HT-29 (cell line): ENCODE measurements at regions not wholly inside any gene's neighbourhood (a gene's known extent, or its start where the extent isn't known, plus 50 kb on each side); places are given as distances from the start of the nearest gene placed in this dataset.

Experiments
- DNase-seq: peaks from one replicate; pipeline ENCODE4 v3.0.0-alpha.2; 2015; ENCODE audit warnings: low spot score

- DNase-seq: no peak
Measured at GRCh38 chr13:84362777-84363176, 480.5 kb upstream of the SLITRK1 start.

GRCh38 chr13:84360822-84361221 is 478.5 kb upstream of the SLITRK1 start:
- DNase-seq: no peak

GRCh38 chr13:84358601-84359000 is 476.3 kb upstream of the SLITRK1 start:
- no peak for DNase-seq

DNA sequence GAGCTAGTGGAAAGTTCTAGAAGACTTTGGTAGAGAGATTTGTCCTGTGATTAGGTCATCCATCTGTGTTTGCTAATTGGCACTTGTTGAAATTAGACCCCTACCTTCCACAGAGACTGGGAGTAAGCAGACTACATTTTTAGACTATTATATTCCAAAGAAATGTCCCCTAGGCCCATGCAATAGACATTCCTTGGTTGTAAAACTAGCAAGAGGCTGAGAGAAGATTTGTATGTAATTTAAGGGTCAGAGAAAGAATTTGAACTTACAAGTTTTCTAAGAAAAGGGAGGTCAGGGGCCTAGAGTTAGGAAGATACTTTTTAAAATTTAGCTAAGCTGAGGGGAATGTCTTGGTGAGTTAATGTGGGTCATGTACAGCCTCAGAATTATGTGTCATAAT is 470.7 kb upstream of the SLITRK1 start:
- DNase-seq: no peak

GRCh38 chr13:84339456-84339855 is 457.2 kb upstream of the SLITRK1 start:
- no peak for DNase-seq

- DNase-seq: no peak
Measured at GRCh38 chr13:84332346-84332745, 450.1 kb upstream of the SLITRK1 start.

DNA sequence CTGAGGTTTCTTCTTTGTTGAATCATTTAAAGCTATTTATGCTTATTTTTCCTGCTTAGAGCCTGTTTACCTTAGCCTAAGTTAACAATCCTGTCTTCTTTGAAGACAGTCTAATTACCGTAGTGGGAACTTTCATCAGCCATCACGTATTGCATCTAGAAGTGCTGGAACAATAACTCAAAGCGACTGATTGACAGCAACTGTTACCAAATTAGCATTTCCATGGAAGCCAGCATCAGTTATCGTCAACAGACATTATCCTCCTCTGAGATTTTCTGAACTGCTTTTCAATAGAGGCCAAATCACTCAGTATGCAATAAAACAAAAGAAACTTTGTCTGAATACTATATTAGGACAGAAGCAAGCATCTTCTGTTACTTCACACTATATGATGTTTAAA is 433.3 kb upstream of the SLITRK1 start:
- no peak for DNase-seq

GRCh38 chr13:84303035-84303434 is 420.8 kb upstream of the SLITRK1 start:
- DNase-seq: no peak

DNA sequence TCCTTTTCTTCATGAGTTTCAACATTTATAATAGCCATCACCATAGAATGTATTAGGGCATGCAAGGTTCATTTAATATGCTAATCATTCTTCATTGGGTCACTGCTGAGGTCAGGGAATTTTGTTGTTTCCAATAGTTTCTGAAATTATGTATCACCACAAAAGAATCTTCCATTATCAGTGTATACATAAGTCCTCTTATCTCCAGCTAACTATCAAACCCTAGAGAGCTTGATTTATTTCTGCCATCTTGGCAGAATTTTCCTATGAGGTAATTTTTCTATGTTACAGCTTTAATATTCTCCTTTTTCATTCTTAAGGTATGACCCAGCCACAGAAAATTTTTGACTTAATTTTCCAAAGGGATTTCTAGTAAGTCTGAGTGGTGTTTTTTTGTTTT is 415.0 kb upstream of the SLITRK1 start:
- no peak for DNase-seq

DNA sequence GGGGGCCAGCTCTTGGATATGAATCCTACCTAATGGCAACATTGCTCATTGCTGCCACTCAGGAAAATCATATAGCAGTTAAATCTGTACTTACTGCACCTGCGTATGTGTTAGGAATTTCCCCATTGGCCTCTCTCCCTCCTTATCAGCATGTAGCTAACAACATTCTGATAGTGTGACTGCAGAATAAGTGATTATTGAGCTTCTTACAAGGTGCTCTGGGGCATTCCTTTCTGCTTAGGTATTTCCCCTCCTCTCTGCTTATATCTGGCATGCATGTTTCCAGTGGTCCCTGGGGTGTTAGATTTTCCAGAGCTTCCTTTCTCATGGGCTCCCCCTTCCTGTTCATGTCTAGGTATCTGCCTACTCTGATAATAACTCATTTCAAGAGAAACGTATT is 414.1 kb upstream of the SLITRK1 start:
- no peak for DNase-seq

- DNase-seq: no peak
Measured at GRCh38 chr13:84294576-84294975, 412.3 kb upstream of the SLITRK1 start.

- no peak for DNase-seq
Measured at GRCh38 chr13:84290386-84290785, 408.1 kb upstream of the SLITRK1 start.

DNA sequence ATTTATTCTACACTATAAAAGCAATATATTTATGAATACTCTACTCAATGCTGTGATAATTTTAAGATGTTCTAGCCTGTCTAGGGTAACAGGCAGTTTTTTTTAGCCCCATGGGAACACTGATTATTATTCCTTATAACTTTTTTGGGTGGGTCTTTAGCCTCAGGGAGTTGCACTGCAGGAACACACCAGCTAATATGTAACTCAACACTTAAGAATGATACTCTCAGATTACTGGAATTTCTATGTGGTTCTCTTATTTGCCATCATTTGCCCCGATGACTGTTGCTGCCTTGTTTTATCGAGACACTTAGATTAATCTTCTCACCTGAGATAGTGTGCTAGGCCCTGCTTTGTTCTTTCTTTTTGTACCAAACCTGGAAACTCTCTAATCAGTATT is 396.9 kb upstream of the SLITRK1 start:
- no peak for DNase-seq

DNA sequence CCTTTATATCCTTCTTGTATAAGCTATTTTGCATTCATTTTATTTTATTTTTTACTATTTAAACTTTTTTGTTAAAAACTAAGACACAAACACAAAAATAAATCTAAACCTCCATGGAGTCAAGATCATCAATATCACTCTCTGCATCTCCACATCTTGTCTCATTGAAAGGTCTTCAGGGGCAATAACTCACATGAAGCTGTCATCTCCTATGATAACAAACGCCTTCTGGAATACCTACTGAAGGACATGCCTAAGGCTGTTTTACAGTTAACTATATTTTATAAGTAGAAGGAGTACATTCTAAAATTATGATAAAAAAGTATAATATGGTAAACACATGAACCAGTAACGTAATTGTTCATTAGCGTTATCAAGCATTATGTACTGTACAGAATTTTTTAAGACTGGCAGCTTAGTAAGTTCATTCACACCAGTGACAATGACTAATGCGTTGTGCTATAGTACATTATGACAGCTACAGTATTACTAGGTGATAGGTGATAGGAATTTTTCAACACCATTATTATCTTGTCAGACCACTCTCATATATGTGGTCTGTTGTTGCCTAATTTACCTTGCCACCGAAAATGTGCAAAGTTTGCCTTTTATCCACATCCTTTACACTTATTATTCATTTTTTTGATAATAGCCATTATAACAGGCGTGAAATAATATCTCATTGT is 390.7 kb upstream of the SLITRK1 start:
- DNase-seq: no peak

DNA sequence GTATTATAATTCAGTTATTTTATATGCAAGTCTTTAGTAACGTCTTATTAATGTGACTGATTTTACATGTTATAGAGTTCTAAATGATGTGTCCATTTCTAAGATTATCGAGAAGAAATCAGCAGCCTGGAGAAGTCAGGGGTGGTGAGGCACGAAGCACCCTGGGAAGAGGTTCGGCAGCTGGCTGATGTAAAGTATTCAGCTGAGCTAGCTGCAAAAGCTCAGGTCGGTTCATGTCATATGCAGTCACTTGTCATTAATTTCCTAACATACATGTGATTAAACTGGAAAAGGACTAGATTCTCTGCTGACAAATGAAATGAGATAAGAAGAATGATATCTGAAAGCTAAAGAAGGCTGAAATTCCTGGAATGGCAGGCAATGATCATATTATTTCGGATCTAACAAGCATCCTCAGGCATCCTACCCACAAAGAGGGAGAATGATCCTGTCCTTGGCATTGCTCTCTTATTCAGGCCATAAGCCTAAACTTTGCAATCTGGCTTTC is 383.0 kb upstream of the SLITRK1 start:
- DNase-seq: no peak

DNA sequence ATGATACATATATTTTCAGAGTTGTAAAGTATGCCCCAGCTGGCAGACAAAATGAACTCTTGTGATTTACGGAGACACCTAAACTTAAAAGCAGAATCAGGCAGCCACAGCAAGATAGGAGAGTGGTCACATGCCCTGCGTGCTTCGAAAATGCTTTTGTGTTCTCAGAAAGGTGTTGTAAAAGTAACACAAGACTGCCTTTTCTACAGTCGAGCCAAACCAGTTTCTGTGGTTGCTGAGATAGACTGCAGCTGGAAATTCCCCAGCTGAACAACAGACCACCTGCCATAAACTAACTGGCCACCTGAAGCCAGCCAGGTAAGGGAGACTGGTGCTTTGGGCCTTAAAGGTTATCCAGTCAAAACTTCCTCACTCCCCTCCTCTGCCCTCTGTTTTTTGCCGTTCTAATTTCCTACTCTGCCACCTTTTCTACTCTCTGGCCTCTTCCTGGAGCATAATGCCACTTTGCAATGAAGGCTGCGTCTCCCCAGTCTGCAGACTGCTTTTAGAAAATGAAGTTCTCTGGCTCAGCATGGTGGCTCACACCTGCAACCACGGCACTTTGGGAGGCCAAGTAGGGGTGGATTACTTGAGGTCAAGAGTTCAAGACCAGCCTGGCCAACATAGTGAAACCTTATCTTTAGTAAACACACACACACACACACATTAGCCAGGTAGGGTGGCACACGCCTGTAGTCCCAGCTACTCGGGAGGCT is 381.2 kb upstream of the SLITRK1 start:
- DNase-seq: no peak

DNA sequence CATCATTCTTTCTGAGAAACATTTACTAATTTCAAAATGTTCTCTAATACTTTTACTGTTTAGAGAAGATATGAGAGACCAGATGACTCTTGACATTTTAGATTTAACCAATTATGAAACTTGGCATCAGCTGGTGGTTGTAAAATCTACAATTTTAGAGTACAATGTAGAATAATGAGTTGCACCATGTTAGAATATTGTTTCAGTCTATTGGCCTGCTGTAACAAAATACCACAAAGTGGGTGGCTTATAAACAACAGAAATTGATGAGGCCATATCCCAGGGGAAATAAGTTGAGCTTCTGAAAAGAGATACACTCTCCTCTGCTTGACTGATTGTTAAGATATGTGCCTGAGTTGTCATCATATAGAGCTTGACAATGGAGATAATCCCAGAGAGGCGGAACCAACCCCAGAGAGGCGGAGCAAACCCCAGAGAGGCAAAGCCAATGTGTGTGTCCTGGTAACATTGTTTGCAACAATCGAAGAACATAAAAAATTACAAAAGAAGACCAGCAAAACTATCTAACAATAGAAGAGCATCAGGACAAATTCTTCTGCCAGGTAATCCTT is 373.0 kb upstream of the SLITRK1 start:
- DNase-seq: no peak

GRCh38 chr13:84249463-84249862 is 367.2 kb upstream of the SLITRK1 start:
- no peak for DNase-seq

DNA sequence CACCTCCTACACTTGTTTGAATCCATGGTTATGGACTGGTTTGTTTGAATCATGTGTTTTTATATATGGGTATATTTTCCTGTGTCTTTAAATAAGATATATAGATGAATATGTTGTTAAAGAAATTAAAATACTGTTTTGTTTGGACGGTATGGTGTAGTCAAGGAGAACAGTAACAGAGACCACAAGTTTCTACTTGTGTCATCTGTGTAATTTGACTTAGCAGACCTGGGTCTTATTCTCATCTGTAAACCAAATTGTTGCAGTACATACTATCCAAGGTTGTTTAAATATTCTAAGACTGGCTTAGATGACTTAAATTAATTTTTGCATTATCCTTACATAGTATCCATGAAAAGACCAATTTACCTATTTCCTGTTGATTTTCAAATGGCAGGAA is 361.1 kb upstream of the SLITRK1 start:
- no peak for DNase-seq

DNA sequence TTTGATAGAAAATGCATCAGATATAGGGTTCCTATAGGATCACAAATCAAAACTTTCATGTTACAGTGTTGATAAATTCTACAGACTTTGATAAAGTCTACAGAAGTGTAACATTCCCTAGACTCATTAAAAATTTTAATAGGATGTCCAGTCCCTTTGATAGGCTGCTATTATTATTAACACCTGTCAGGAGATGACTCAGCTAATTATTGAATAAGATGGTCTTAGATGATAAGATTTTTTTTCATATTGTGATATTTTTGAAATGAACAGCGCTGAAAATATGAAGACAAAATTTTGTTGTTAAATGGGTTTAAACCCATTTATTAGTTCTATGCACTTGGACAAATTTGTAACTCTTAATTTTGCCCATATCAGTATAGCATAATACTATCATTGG is 356.8 kb upstream of the SLITRK1 start:
- no peak for DNase-seq

DNA sequence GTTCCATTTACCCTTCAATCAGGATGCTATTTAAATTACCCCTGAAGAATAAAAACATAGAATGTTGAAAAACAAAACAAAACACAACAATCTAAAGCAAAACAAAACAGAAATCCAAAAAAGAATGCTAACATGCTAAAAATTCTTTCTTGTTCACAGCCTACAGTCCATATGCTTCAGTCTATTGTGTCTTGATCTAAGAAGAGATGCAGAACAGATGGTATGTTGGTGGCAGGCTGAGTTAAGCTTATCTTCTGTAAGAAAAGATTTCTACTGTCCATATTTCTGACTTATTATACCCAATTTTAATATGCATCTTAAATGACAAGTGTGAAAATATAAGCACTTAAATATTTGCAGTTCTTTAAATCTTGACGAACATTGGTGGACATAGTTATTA is 356.1 kb upstream of the SLITRK1 start:
- DNase-seq: no peak

- DNase-seq: no peak
Measured at GRCh38 chr13:84237143-84237542, 354.9 kb upstream of the SLITRK1 start.

- no peak for DNase-seq
Measured at GRCh38 chr13:84234416-84234815, 352.1 kb upstream of the SLITRK1 start.
